ENCODE measurements at regions not wholly inside any gene's neighbourhood (a gene's known extent, or its start where the extent isn't known, plus 50 kb on each side); places are given as distances from the start of the nearest gene placed in this dataset.
A peak's percentile ranks its signal among the peaks of the same experiment; 100 is the strongest.

GRCh38 chr7:86947929-86948328 is 111.5 kb downstream of the ELAPOR2 start:
- DNase-seq (ENCODE audit: low spot score): no peak

- DNase-seq (ENCODE audit: low spot score): no peak
Measured at GRCh38 chr7:86943447-86943846, 116.0 kb downstream of the ELAPOR2 start.

- DNase-seq (ENCODE audit: low spot score): no peak
Measured at GRCh38 chr7:86942995-86943394, 116.5 kb downstream of the ELAPOR2 start.

GRCh38 chr7:86942081-86942480 is 117.4 kb downstream of the ELAPOR2 start:
- DNase-seq (ENCODE audit: low spot score): no peak

- peak; percentile 42 for DNase-seq (ENCODE audit: low spot score)
Measured at GRCh38 chr7:86939197-86939814, 120.1 kb downstream of the ELAPOR2 start.

GRCh38 chr7:86937363-86937878 is 122.0 kb downstream of the ELAPOR2 start:
- no peak for DNase-seq (ENCODE audit: low spot score)

GRCh38 chr7:86933295-86933845 is 126.1 kb downstream of the ELAPOR2 start:
- no peak for DNase-seq (ENCODE audit: low spot score)

GRCh38 chr7:86932038-86932512 is 127.4 kb downstream of the ELAPOR2 start:
- no peak for DNase-seq (ENCODE audit: low spot score)

GRCh38 chr7:86931439-86931838 is 128.0 kb downstream of the ELAPOR2 start:
- DNase-seq (ENCODE audit: low spot score): no peak

GRCh38 chr7:86930554-86931307 is 128.7 kb downstream of the ELAPOR2 start:
- DNase-seq (ENCODE audit: low spot score): no peak

- DNase-seq (ENCODE audit: low spot score): no peak
Measured at GRCh38 chr7:86929293-86930109, 130.0 kb downstream of the ELAPOR2 start.

- DNase-seq (ENCODE audit: low spot score): no peak
Measured at GRCh38 chr7:86928308-86928707, 131.1 kb downstream of the ELAPOR2 start.

GRCh38 chr7:86926732-86927131 is 132.7 kb downstream of the ELAPOR2 start:
- DNase-seq (ENCODE audit: low spot score): peak; percentile 66

GRCh38 chr7:86925221-86925620 is 134.2 kb downstream of the ELAPOR2 start:
- no peak for DNase-seq (ENCODE audit: low spot score)

GRCh38 chr7:86923527-86923926 is 135.9 kb downstream of the ELAPOR2 start:
- DNase-seq (ENCODE audit: low spot score): no peak

GRCh38 chr7:86920154-86920553 is 139.3 kb downstream of the ELAPOR2 start:
- DNase-seq (ENCODE audit: low spot score): no peak

GRCh38 chr7:86918245-86918644 is 141.2 kb downstream of the ELAPOR2 start:
- DNase-seq (ENCODE audit: low spot score): no peak

GRCh38 chr7:86916277-86916825 is 143.1 kb downstream of the ELAPOR2 start:
- no peak for DNase-seq (ENCODE audit: low spot score)

- DNase-seq (ENCODE audit: low spot score): no peak
Measured at GRCh38 chr7:86914551-86914950, 144.9 kb downstream of the ELAPOR2 start.
